Stomach (tissue), 8 donors: ENCODE measurements at regions not wholly inside any gene's neighbourhood (a gene's known extent, or its start where the extent isn't known, plus 50 kb on each side); places are given as distances from the start of the nearest gene placed in this dataset.

Experiments used
- DNase-seq, 2 donors: peaks; one replicate each; pipeline versions ENCODE4 v3.0.0 to v3.0.0-alpha.2; 2013 to 2019
- H3K27ac ChIP-seq, 5 donors: fragments of 200-600 bp in 4 of 5; sonication (generic) in 4 of 5; one replicate each; pipeline ENCODE4 v1.5.1; 2013 to 2019; ENCODE audit warnings: mild to moderate bottlenecking in 1 of 5, moderate library complexity in 1 of 5
- H3K27me3 ChIP-seq, 3 donors: fragments of 200-600 bp; sonication (generic); one replicate each; pipeline ENCODE4 v1.5.1; 2017 to 2019; ENCODE audit warnings: mixed run types in 1 of 3
- H3K36me3 ChIP-seq, 4 donors: fragments of 200-600 bp; sonication (generic); 1 replicate in 3 of 4; 2 replicates in 1 of 4; pipeline ENCODE4 v1.5.1; 2016 to 2019
- H3K4me1 ChIP-seq, 4 donors: fragments of 200-600 bp; sonication (generic); one replicate each; pipeline ENCODE4 v1.5.1; 2016 to 2019
- H3K4me3 ChIP-seq, 4 donors: fragments of 200-600 bp; sonication (generic) in 3 of 4; one replicate each; pipeline ENCODE4 v1.5.1; 2016 to 2019; ENCODE audit warnings: mild to moderate bottlenecking in 1 of 4
- H3K9me3 ChIP-seq, 4 donors: fragments of 200-600 bp; sonication (generic); one replicate each; pipeline ENCODE4 v1.5.1; 2016 to 2019
- EP300 ChIP-seq: sonication (generic); formaldehyde crosslinking; IDR thresholded peaks from one replicate; pipeline ENCODE4 v1.6.1; 2017; ENCODE audit warnings: antibody characterized with exemption
- POLR2A ChIP-seq, 4 donors: fragments of 450-650 bp; IDR thresholded peaks; one replicate each; pipeline ENCODE4 v1.6.1; 2016; ENCODE audit warnings: antibody characterized with exemption in 4 of 4, control low read depth in 2 of 4, mild to moderate bottlenecking in 1 of 4, moderate library complexity in 1 of 4
- POLR2AphosphoS5 ChIP-seq, 3 donors: sonication (generic); formaldehyde crosslinking; IDR thresholded peaks; one replicate each; pipeline ENCODE4 v1.6.1; 2016; ENCODE audit warnings: antibody characterized with exemption in 3 of 3
- WGBS, 5 donors: extraction: QIAGEN DNeasy Blood & Tissue Kit in 3 of 5; methylation state at CpG; one replicate each; pipeline versions ENCODE4 v1.1.5 to v1.1.7; 2013 to 2018; 5-methylcytosine and 5-hydroxymethylcytosine counted together
- intact Hi-C: fragments of 100-400 bp; cut with DNase I; formaldehyde crosslinking; loops from one replicate; pipeline ENCODE4 v1.15.1; 2023; ENCODE audit warnings: low total_unique reads
- TF ChIP-seq, protein P1 (sequence below), 7 experiments: fragments of 450-650 bp in 4 of 7; fragments of 200-600 bp in 3 of 7; sonication (generic) in 3 of 7; IDR thresholded peaks; one replicate each; pipeline ENCODE4 v1.5.1; 2016 to 2019; ENCODE audit warnings: antibody characterized with exemption in 7 of 7, control low read depth in 2 of 7, mild to moderate bottlenecking in 1 of 7
- donor health status: healthy with polysubstance abuse.
- donor health status: Bipolar disorder and iron deficiency.
- donor health status: healthy.

GRCh38 chr2:118604371-118604770 lies 243.1 kb downstream of the EN1 start:
- TF ChIP-seq EP300 (no peak), POLR2A (IDR thresholded peaks at IDR 0.05) (no peak), POLR2AphosphoS5 (IDR thresholded peaks at IDR 0.05) (no peak)
- TF ChIP-seq, protein P1, sequence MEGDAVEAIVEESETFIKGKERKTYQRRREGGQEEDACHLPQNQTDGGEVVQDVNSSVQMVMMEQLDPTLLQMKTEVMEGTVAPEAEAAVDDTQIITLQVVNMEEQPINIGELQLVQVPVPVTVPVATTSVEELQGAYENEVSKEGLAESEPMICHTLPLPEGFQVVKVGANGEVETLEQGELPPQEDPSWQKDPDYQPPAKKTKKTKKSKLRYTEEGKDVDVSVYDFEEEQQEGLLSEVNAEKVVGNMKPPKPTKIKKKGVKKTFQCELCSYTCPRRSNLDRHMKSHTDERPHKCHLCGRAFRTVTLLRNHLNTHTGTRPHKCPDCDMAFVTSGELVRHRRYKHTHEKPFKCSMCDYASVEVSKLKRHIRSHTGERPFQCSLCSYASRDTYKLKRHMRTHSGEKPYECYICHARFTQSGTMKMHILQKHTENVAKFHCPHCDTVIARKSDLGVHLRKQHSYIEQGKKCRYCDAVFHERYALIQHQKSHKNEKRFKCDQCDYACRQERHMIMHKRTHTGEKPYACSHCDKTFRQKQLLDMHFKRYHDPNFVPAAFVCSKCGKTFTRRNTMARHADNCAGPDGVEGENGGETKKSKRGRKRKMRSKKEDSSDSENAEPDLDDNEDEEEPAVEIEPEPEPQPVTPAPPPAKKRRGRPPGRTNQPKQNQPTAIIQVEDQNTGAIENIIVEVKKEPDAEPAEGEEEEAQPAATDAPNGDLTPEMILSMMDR (IDR thresholded peaks at IDR 0.05): no peak
- Histone ChIP-seq H3K27me3 (peaks cover 0 to 10% (median 0%) of the 10 kb centered on the region in 3 donors), H3K4me3 (no peak overlapping the region), H3K4me1 (no peaks in the 10 kb centered on the region), H3K27ac (no peak overlapping the region), H3K36me3 (no peaks in the 10 kb centered on the region), H3K9me3 (peaks cover 0 to 3% (median under 1%) of the 10 kb centered on the region in 4 donors)
- 32 to 52% (median 48%) methylated on average over 4 of the region's 4 CpGs for WGBS, 5 donors
- no peak for DNase-seq
- intact Hi-C loops: no loop called here

GRCh38 chr2:118599141-118599540 lies 248.3 kb downstream of the EN1 start:
- no peaks in the 10 kb centered on the region for H3K27me3 ChIP-seq
- H3K27ac ChIP-seq: no peak overlapping the region
- intact Hi-C loops: no loop called here
- H3K36me3 ChIP-seq: no peaks in the 10 kb centered on the region
- 69 to 86% (median 75%) methylated on average over 3 of the region's 3 CpGs for WGBS, 5 donors
- no peak for TF ChIP-seq EP300
- TF ChIP-seq, protein P1 (IDR thresholded peaks at IDR 0.05): no peak
- no peak for TF ChIP-seq POLR2A (IDR thresholded peaks at IDR 0.05)
- TF ChIP-seq POLR2AphosphoS5 (IDR thresholded peaks at IDR 0.05): no peak
- H3K4me3 ChIP-seq: no peak overlapping the region
- no peak for DNase-seq
- no peaks in the 10 kb centered on the region for H3K4me1 ChIP-seq
- H3K9me3 ChIP-seq: peaks cover 0 to 14% (median 4%) of the 10 kb centered on the region in 4 donors

DNA sequence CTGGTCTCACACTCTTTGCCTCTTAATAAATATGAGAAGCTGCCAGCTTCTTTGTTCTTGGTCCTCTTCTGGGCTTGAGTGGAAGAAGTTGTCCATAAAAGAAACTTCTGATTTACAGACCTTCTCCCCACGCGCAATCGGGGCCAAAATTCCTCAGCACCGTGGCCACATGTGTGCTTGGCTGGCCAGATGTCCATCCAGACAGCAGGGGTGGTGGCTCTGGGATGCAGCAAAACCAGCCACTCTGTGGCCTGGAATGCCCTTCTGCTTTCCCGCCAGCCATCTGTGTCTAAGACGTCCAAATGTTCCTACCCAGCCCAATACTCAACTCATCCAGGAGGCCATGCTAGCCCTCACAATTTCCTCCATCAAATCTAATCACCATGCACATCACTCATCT lies 250.8 kb downstream of the EN1 start:
- H3K27me3 ChIP-seq: no peaks in the 10 kb centered on the region

DNA sequence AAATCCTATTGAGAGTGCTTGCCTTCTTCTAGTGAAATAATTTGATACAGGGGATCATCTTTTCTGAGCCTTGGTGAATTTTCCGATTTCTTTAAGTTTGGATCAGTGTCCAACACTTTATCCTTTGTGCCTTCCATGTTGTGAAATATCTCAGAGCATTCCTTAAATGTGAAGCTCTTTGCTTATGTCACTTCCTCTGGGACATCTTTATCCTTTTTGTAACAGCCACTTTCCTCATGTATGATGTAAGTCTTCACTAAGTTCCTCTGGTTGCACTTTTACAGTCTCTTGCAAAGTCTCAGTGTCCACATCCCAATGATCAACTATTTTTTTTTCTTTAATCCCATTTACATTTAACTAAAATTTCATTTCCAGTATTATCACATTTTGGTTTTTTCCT lies 254.2 kb downstream of the EN1 start:
- 84 to 100% (median 95%) methylated on average over 1 of the region's 1 CpG for WGBS, 5 donors
- TF ChIP-seq POLR2AphosphoS5 (IDR thresholded peaks at IDR 0.05) (no peak), POLR2A (IDR thresholded peaks at IDR 0.05) (no peak)
- intact Hi-C loops: no loop called here

More for the DNA sequence above, 250.8 kb downstream of the EN1 start:
- TF ChIP-seq POLR2A (IDR thresholded peaks at IDR 0.05): no peak
- TF ChIP-seq, protein P1 (IDR thresholded peaks at IDR 0.05): no peak
- no peak for TF ChIP-seq EP300
- no peak for TF ChIP-seq POLR2AphosphoS5 (IDR thresholded peaks at IDR 0.05)
- 88 to 93% (median 89%) methylated on average over 6 of the region's 6 CpGs for WGBS, 5 donors
- Histone ChIP-seq H3K36me3 (no peaks in the 10 kb centered on the region), H3K4me3 (no peak overlapping the region), H3K4me1 (no peaks in the 10 kb centered on the region), H3K27ac (no peak overlapping the region), H3K9me3 (peaks cover 0 to 14% (median 2%) of the 10 kb centered on the region in 4 donors)
- intact Hi-C loops: no loop called here
- DNase-seq: no peak

DNA sequence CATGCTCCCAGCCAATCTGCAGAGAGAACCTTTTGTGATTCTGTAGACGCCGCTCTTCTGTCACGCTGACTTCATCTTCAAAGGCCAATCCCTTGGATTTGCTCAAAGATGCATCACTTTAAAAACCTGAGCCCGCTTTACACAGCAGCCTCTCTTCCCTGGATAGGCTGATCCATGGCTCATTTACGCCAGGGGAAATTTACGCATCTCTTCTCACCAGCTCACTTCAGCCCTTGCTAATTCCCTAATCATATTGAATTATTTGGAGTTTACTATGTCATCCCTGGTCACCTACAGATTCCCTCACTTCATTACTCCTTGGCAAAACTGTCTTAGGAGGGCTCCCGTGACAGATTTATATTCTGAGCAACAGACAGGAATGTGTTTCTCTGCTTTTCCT lies 256.2 kb downstream of the EN1 start:
- no peaks in the 10 kb centered on the region for H3K9me3 ChIP-seq
- intact Hi-C loops: no loop called here

More for the DNA sequence above, 254.2 kb downstream of the EN1 start:
- Histone ChIP-seq H3K36me3 (no peaks in the 10 kb centered on the region), H3K9me3 (peaks cover 0 to 3% (median 0%) of the 10 kb centered on the region in 4 donors), H3K4me3 (no peak overlapping the region), H3K27me3 (no peaks in the 10 kb centered on the region), H3K4me1 (no peaks in the 10 kb centered on the region), H3K27ac (no peak overlapping the region)
- no peak for DNase-seq

More for the DNA sequence above, 256.2 kb downstream of the EN1 start:
- Histone ChIP-seq H3K4me1 (no peaks in the 10 kb centered on the region), H3K27ac (no peak overlapping the region), H3K27me3 (no peaks in the 10 kb centered on the region), H3K4me3 (no peak overlapping the region), H3K36me3 (no peaks in the 10 kb centered on the region)
- TF ChIP-seq EP300 (no peak), POLR2A (IDR thresholded peaks at IDR 0.05) (no peak), POLR2AphosphoS5 (IDR thresholded peaks at IDR 0.05) (no peak)
- TF ChIP-seq, protein P1 (IDR thresholded peaks at IDR 0.05): no peak
- 77 to 89% (median 82%) methylated on average over 7 of the region's 7 CpGs for WGBS, 5 donors
- no peak for DNase-seq
